ENCODE measurements at regions not wholly inside any gene's neighbourhood (a gene's known extent, or its start where the extent isn't known, plus 50 kb on each side); places are given as distances from the start of the nearest gene placed in this dataset.
A peak's percentile ranks its signal among the peaks of the same experiment; 100 is the strongest.

DNA sequence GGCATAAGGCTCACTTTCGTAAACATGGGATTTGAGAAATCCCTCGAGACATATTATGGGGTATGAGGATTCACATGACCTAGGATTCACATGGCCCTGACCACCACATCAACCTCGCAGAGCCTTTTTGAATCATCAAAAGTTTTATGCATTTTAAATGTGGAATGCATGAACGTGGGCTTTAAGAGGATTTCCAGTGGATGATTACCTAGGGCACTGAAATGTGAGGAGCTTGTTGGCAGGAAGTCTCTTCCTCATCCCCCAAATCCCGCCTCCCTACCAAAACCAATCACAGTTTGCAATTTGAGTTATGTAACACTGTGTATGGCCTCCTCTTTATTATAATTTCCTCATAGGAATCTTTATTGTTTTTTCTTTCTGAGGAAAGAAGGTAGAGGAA lies 659.6 kb upstream of the TBX3 start:
- TF ChIP-seq EZH2 (IDR thresholded peaks at IDR 0.05; ENCODE audit: low read length, missing control alignments) = no peak
- TF ChIP-seq, protein P1, sequence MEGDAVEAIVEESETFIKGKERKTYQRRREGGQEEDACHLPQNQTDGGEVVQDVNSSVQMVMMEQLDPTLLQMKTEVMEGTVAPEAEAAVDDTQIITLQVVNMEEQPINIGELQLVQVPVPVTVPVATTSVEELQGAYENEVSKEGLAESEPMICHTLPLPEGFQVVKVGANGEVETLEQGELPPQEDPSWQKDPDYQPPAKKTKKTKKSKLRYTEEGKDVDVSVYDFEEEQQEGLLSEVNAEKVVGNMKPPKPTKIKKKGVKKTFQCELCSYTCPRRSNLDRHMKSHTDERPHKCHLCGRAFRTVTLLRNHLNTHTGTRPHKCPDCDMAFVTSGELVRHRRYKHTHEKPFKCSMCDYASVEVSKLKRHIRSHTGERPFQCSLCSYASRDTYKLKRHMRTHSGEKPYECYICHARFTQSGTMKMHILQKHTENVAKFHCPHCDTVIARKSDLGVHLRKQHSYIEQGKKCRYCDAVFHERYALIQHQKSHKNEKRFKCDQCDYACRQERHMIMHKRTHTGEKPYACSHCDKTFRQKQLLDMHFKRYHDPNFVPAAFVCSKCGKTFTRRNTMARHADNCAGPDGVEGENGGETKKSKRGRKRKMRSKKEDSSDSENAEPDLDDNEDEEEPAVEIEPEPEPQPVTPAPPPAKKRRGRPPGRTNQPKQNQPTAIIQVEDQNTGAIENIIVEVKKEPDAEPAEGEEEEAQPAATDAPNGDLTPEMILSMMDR (conservative IDR thresholded peaks at IDR 0.05 in 1 of 2, IDR thresholded peaks at IDR 0.05 in 1 of 2; ENCODE audit: low read depth in 1 of 2, low read length in 2 of 2) = no peak
- no peak overlapping the region for H3K9ac ChIP-seq (ENCODE audit: insufficient read depth, low read length)
- no peak overlapping the region for H3K4me2 ChIP-seq (ENCODE audit: extremely low read depth, insufficient read depth, low read length)
- H3K27ac ChIP-seq (ENCODE audit: insufficient read depth, low read length) = no peak overlapping the region
- H2AFZ ChIP-seq (ENCODE audit: low read length) = no peak overlapping the region
- H3K9me3 ChIP-seq (ENCODE audit: control insufficient read depth, insufficient read depth, low read depth, low read length) = no peaks in the 10 kb centered on the region
- H3K4me1 ChIP-seq (ENCODE audit: control insufficient read depth, extremely low read depth, insufficient read depth, low read length) = peaks cover 9% of the 10 kb centered on the region
- no peaks in the 10 kb centered on the region for H3K27me3 ChIP-seq (ENCODE audit: control insufficient read depth, insufficient read depth, low read length)
- no peaks in the 10 kb centered on the region for H3K36me3 ChIP-seq (ENCODE audit: control insufficient read depth, insufficient read depth, low read length)
- DNase-seq (ENCODE audit: low read depth in 2 of 2) = peak in 1 of 2 donors; percentile 15
- no peak overlapping the region for H3K4me3 ChIP-seq (replicated peaks in 1 of 4; ENCODE audit: control extremely low read depth in 1 of 4, insufficient read depth in 1 of 4, low read depth in 3 of 4, low read length in 4 of 4)
- no peaks in the 10 kb centered on the region for H3K79me2 ChIP-seq (ENCODE audit: control insufficient read depth, insufficient read depth, low read length)
- H4K20me1 ChIP-seq (ENCODE audit: control insufficient read depth, extremely low read depth, insufficient read depth, low read length) = no peaks in the 10 kb centered on the region

DNA sequence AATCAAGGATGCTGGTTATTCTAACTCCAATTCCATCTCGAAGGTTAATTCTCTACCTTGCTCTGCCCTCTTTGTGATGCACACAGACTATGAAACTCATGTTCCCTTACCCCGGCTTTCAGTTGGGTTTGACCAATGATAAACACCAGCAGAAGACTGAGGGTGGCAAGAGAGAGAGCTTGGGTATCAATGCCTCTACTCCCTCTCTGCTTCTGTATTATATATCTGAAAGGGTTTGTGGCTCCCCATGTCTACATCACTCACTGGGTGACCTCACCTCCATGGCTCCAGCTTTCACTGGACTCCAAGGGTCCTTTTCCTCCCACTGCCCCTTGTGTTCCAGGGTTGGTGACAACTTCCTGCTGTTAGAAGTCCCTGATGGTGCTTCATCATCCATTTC lies 659.0 kb upstream of the TBX3 start:
- Histone ChIP-seq H3K27me3 (ENCODE audit: control insufficient read depth, insufficient read depth, low read length) (no peaks in the 10 kb centered on the region), H3K4me3 (replicated peaks in 1 of 4; ENCODE audit: control extremely low read depth in 1 of 4, insufficient read depth in 1 of 4, low read depth in 3 of 4, low read length in 4 of 4) (no peak overlapping the region), H3K4me2 (ENCODE audit: extremely low read depth, insufficient read depth, low read length) (no peak overlapping the region), H3K4me1 (ENCODE audit: control insufficient read depth, extremely low read depth, insufficient read depth, low read length) (peaks cover 10% of the 10 kb centered on the region), H3K27ac (ENCODE audit: insufficient read depth, low read length) (no peak overlapping the region), H4K20me1 (ENCODE audit: control insufficient read depth, extremely low read depth, insufficient read depth, low read length) (no peaks in the 10 kb centered on the region), H3K79me2 (ENCODE audit: control insufficient read depth, insufficient read depth, low read length) (no peaks in the 10 kb centered on the region), H3K36me3 (ENCODE audit: control insufficient read depth, insufficient read depth, low read length) (no peaks in the 10 kb centered on the region), H2AFZ (ENCODE audit: low read length) (no peak overlapping the region), H3K9me3 (ENCODE audit: control insufficient read depth, insufficient read depth, low read depth, low read length) (no peaks in the 10 kb centered on the region), H3K9ac (ENCODE audit: insufficient read depth, low read length) (no peak overlapping the region)
- TF ChIP-seq EZH2 (IDR thresholded peaks at IDR 0.05; ENCODE audit: low read length, missing control alignments) = no peak
- TF ChIP-seq, protein P1 (conservative IDR thresholded peaks at IDR 0.05 in 1 of 2, IDR thresholded peaks at IDR 0.05 in 1 of 2; ENCODE audit: low read depth in 1 of 2, low read length in 2 of 2) = no peak
- no peak for DNase-seq (ENCODE audit: low read depth in 2 of 2)

DNA sequence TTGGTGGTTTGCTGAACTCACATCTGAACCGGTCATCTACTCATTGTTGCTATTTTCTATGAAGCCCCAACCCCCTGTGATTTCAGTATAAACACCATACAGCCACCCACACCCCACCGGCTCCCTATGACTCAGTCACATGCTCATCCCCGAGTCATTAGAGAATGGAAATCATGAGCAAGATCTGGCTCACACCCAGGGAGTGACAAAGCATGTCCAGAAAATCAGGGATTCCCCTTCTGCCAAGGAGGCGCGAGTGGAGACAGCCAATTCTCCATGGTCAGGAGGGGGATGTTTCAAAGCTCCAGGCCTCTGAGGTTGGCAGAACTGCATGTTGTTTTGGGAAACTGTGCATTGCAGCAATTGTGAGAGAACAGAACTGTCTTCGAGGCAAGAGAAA lies 657.5 kb upstream of the TBX3 start:
- peaks cover 13% of the 10 kb centered on the region for H3K4me1 ChIP-seq (ENCODE audit: control insufficient read depth, extremely low read depth, insufficient read depth, low read length)
- no peak for TF ChIP-seq EZH2 (IDR thresholded peaks at IDR 0.05; ENCODE audit: low read length, missing control alignments)
- peak; percentile 97 to 98 for DNase-seq (ENCODE audit: low read depth in 2 of 2)
- peak overlapping the region; percentile 87 for H3K27ac ChIP-seq (ENCODE audit: insufficient read depth, low read length)
- H4K20me1 ChIP-seq (ENCODE audit: control insufficient read depth, extremely low read depth, insufficient read depth, low read length) = no peaks in the 10 kb centered on the region
- no peaks in the 10 kb centered on the region for H3K36me3 ChIP-seq (ENCODE audit: control insufficient read depth, insufficient read depth, low read length)
- no peak overlapping the region for H3K4me3 ChIP-seq (replicated peaks in 1 of 4; ENCODE audit: control extremely low read depth in 1 of 4, insufficient read depth in 1 of 4, low read depth in 3 of 4, low read length in 4 of 4)
- H2AFZ ChIP-seq (ENCODE audit: low read length) = no peak overlapping the region
- no peak overlapping the region for H3K9ac ChIP-seq (ENCODE audit: insufficient read depth, low read length)
- no peak overlapping the region for H3K4me2 ChIP-seq (ENCODE audit: extremely low read depth, insufficient read depth, low read length)
- H3K79me2 ChIP-seq (ENCODE audit: control insufficient read depth, insufficient read depth, low read length) = no peaks in the 10 kb centered on the region
- H3K9me3 ChIP-seq (ENCODE audit: control insufficient read depth, insufficient read depth, low read depth, low read length) = no peaks in the 10 kb centered on the region
- no peaks in the 10 kb centered on the region for H3K27me3 ChIP-seq (ENCODE audit: control insufficient read depth, insufficient read depth, low read length)

Measured in fibroblast of lung (primary cell).